ENCODE measurements at regions not wholly inside any gene's neighbourhood (a gene's known extent, or its start where the extent isn't known, plus 50 kb on each side); places are given as distances from the start of the nearest gene placed in this dataset.
"Not testable (repeated sequence)": the region's sequence is repeated elsewhere in the genome, so short reads cannot be mapped to it uniquely, and the experiment has no call there.

GRCh38 chr18:46179306-46179705 is 75.1 kb downstream of the HAUS1 start:
- DNase-seq (ENCODE audit: low spot score): no peak

GRCh38 chr18:46182633-46183358 is 78.6 kb downstream of the HAUS1 start:
- DNase-seq (ENCODE audit: low spot score): no peak

GRCh38 chr18:46184296-46184695 is 80.1 kb downstream of the HAUS1 start:
- not testable (repeated sequence) for DNase-seq (ENCODE audit: low spot score)

GRCh38 chr18:46184727-46185126 is 80.5 kb downstream of the HAUS1 start:
- DNase-seq (ENCODE audit: low spot score): no peak

- DNase-seq (ENCODE audit: low spot score): peak; percentile 15
Measured at GRCh38 chr18:46190667-46191066, 86.5 kb downstream of the HAUS1 start.

GRCh38 chr18:46196627-46197243 is 92.5 kb downstream of the HAUS1 start:
- no peak for DNase-seq (ENCODE audit: low spot score)

GRCh38 chr18:46199515-46200147 is 95.4 kb downstream of the HAUS1 start:
- DNase-seq (ENCODE audit: low spot score): no peak

GRCh38 chr18:46200178-46201055 is 96.2 kb downstream of the HAUS1 start:
- not testable (repeated sequence) for DNase-seq (ENCODE audit: low spot score)

GRCh38 chr18:46204143-46204542 is 100.0 kb downstream of the HAUS1 start:
- no peak for DNase-seq (ENCODE audit: low spot score)

GRCh38 chr18:46207985-46208384 is 103.8 kb downstream of the HAUS1 start:
- DNase-seq (ENCODE audit: low spot score): no peak

GRCh38 chr18:46209161-46209560 is 105.0 kb downstream of the HAUS1 start:
- no peak for DNase-seq (ENCODE audit: low spot score)

- DNase-seq (ENCODE audit: low spot score): no peak
Measured at GRCh38 chr18:46211816-46212215, 107.6 kb downstream of the HAUS1 start.

GRCh38 chr18:46212398-46212797 is 108.2 kb downstream of the HAUS1 start:
- DNase-seq (ENCODE audit: low spot score): no peak

- no peak for DNase-seq (ENCODE audit: low spot score)
Measured at GRCh38 chr18:46213295-46213694, 109.1 kb downstream of the HAUS1 start.

GRCh38 chr18:46214435-46214834 is 110.2 kb downstream of the HAUS1 start:
- DNase-seq (ENCODE audit: low spot score): no peak

GRCh38 chr18:46215902-46216723 is 111.9 kb downstream of the HAUS1 start:
- DNase-seq (ENCODE audit: low spot score): peak; percentile 41

GRCh38 chr18:46220116-46220515 is 115.9 kb downstream of the HAUS1 start:
- peak; percentile 83 for DNase-seq (ENCODE audit: low spot score)

GRCh38 chr18:46222093-46222492 is 117.9 kb downstream of the HAUS1 start:
- DNase-seq (ENCODE audit: low spot score): no peak

- DNase-seq (ENCODE audit: low spot score): no peak
Measured at GRCh38 chr18:46222710-46223360, 118.7 kb downstream of the HAUS1 start.

- no peak for DNase-seq (ENCODE audit: low spot score)
Measured at GRCh38 chr18:46224181-46224775, 120.1 kb downstream of the HAUS1 start.

Measured in kidney tubule cell (primary cell).